ENCODE measurements at regions not wholly inside any gene's neighbourhood (a gene's known extent, or its start where the extent isn't known, plus 50 kb on each side); places are given as distances from the start of the nearest gene placed in this dataset.
"Not testable (repeated sequence)": the region's sequence is repeated elsewhere in the genome, so short reads cannot be mapped to it uniquely, and the experiment has no call there.

- no peak for DNase-seq (ENCODE audit: low spot score)
Measured at GRCh38 chr15:93942269-93942694, 289.1 kb upstream of the MCTP2 start.

GRCh38 chr15:93941697-93942096 lies 289.7 kb upstream of the MCTP2 start:
- no peak for DNase-seq (ENCODE audit: low spot score)

- no peak for DNase-seq (ENCODE audit: low spot score)
Measured at GRCh38 chr15:93940226-93940625, 291.1 kb upstream of the MCTP2 start.

- no peak for DNase-seq (ENCODE audit: low spot score)
Measured at GRCh38 chr15:93932164-93932776, 299.1 kb upstream of the MCTP2 start.

- DNase-seq (ENCODE audit: low spot score) = no peak
Measured at GRCh38 chr15:93929375-93930094, 301.8 kb upstream of the MCTP2 start.

GRCh38 chr15:93920204-93920603 lies 311.2 kb upstream of the MCTP2 start:
- DNase-seq (ENCODE audit: low spot score) = no peak

- DNase-seq (ENCODE audit: low spot score) = not testable (repeated sequence)
Measured at GRCh38 chr15:93918801-93919200, 312.6 kb upstream of the MCTP2 start.

GRCh38 chr15:93917181-93917580 lies 314.2 kb upstream of the MCTP2 start:
- DNase-seq (ENCODE audit: low spot score) = no peak

- DNase-seq (ENCODE audit: low spot score) = no peak
Measured at GRCh38 chr15:93913871-93914270, 317.5 kb upstream of the MCTP2 start.

GRCh38 chr15:93913310-93913709 lies 318.1 kb upstream of the MCTP2 start:
- no peak for DNase-seq (ENCODE audit: low spot score)

GRCh38 chr15:93900476-93901400 lies 330.6 kb upstream of the MCTP2 start:
- DNase-seq (ENCODE audit: low spot score) = no peak

GRCh38 chr15:93899817-93900216 lies 331.5 kb upstream of the MCTP2 start:
- no peak for DNase-seq (ENCODE audit: low spot score)

- no peak for DNase-seq (ENCODE audit: low spot score)
Measured at GRCh38 chr15:93897377-93897776, 334.0 kb upstream of the MCTP2 start.

GRCh38 chr15:93895976-93896770 lies 335.2 kb upstream of the MCTP2 start:
- DNase-seq (ENCODE audit: low spot score) = peak; percentile 5

- no peak for DNase-seq (ENCODE audit: low spot score)
Measured at GRCh38 chr15:93894438-93895036, 336.8 kb upstream of the MCTP2 start.

GRCh38 chr15:93887151-93887550 lies 344.2 kb upstream of the MCTP2 start:
- DNase-seq (ENCODE audit: low spot score) = no peak

GRCh38 chr15:93882779-93883178 lies 348.6 kb upstream of the MCTP2 start:
- no peak for DNase-seq (ENCODE audit: low spot score)

GRCh38 chr15:93882141-93882540 lies 349.2 kb upstream of the MCTP2 start:
- no peak for DNase-seq (ENCODE audit: low spot score)

- DNase-seq (ENCODE audit: low spot score) = no peak
Measured at GRCh38 chr15:93881310-93881709, 350.1 kb upstream of the MCTP2 start.

- DNase-seq (ENCODE audit: low spot score) = no peak
Measured at GRCh38 chr15:93880358-93880757, 351.0 kb upstream of the MCTP2 start.

- no peak for DNase-seq (ENCODE audit: low spot score)
Measured at GRCh38 chr15:93870583-93870982, 360.8 kb upstream of the MCTP2 start.

All from cerebellar cortex (tissue), 1 donor.